ENCODE measurements at regions not wholly inside any gene's neighbourhood (a gene's known extent, or its start where the extent isn't known, plus 50 kb on each side); places are given as distances from the start of the nearest gene placed in this dataset.

DNA sequence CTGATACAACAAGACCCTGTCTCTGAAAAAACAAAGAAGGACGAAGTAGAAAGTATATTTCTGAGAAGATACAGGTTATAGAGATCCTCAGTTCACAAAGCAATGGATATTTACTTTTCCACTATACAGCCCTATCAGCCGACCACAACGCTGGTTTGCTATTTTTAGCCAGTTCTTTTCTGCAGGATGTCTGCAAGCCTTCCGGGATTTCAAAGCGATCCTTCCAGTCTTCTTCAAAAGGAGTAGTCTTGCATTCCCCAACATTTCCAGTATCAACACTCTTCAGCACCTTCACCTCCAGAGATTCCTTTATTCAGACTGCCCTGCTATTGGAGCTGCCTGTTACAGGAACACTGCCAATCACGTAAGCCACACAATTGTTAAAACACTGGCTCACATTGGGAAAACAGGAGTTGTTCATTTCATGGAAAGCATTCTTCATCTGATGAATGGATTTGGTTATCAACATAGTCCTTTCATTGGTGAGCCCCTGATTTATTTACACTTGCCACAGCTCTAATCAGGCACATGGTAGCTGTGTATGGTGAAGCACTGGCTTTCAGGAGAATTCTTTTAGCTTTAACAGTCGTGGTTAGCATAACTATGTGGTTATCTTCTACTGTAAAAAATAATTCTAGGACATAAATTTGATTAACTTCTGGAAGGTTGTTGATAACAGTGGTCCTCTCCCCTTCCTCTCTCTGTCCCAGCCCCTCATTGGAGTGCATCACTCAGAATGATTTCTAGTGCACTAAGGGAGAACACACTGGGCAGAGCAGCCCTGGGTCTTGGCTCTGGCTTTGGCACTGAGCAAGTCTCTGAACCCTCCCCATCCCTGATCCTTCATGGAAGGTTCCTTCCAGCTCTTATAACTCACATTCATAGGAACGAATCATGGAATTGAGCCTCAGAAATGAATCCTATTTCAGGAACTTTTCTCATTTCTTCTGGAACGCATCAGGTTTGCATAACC, 109.9 kb upstream of the SORBS2 start:
- ChIA-PET POLR2A (interaction anchor here (0.6 kb wide), 1 partner anchor 257 kb away, joined by 3 read pairs; no protein-coding TSS in a partner anchor), CTCF (interaction anchor here (0.8 kb wide), 1 partner anchor 13 kb away, joined by 3 read pairs; no protein-coding TSS in a partner anchor)
- no peaks in the 10 kb centered on the region for H3K36me3 ChIP-seq (replicated peaks in 1 of 2; ENCODE audit: control insufficient read depth in 1 of 2, insufficient read depth in 2 of 2, low read length in 1 of 2)
- peaks cover 0 to 8% of the 10 kb centered on the region in 2 experiments; a peak in 2 of 4 replicates for H3K4me1 ChIP-seq (ENCODE audit: control insufficient read depth in 1 of 2, insufficient read depth in 2 of 2, low read depth in 1 of 2, low read length in 1 of 2)
- H3K9me2 ChIP-seq = no peaks in the 10 kb centered on the region
- no peak overlapping the region for H3K27ac ChIP-seq (ENCODE audit: low read depth in 2 of 2, low read length in 1 of 2)
- no peaks in the 10 kb centered on the region for H3F3A ChIP-seq (replicated peaks; ENCODE audit: insufficient read depth)
- H3K4me3 ChIP-seq (ENCODE audit: low read depth in 2 of 2, low read length in 1 of 2) = no peak overlapping the region
- no peaks in the 10 kb centered on the region for H4K20me1 ChIP-seq (ENCODE audit: insufficient read depth)
- H2AFZ ChIP-seq (ENCODE audit: low read depth) = no peak overlapping the region
- no peaks in the 10 kb centered on the region for H3K27me3 ChIP-seq (ENCODE audit: insufficient read depth)
- H3K79me2 ChIP-seq (ENCODE audit: insufficient read depth) = no peaks in the 10 kb centered on the region
- H3K9me3 ChIP-seq = no peaks in the 10 kb centered on the region
- no peak overlapping the region for H3K4me2 ChIP-seq
- WGBS (ENCODE audit: low lambda C conversion rate) = 72% methylated on average over 9 of the region's 9 CpGs
- TF ChIP-seq GABPA (IDR thresholded peaks at IDR 0.05; ENCODE audit: low read depth) (no peak), YY1 (IDR thresholded peaks at IDR 0.05; ENCODE audit: low read depth) (no peak), FOSL2 (IDR thresholded peaks at IDR 0.05; ENCODE audit: borderline replicate concordance, low read depth) (no peak), CHD2 (IDR thresholded peaks at IDR 0.05; ENCODE audit: low read length, partially characterized antibody) (no peak), RCOR1 (IDR thresholded peaks at IDR 0.05; ENCODE audit: low read length) (no peak)
- TF ChIP-seq, protein P1, sequence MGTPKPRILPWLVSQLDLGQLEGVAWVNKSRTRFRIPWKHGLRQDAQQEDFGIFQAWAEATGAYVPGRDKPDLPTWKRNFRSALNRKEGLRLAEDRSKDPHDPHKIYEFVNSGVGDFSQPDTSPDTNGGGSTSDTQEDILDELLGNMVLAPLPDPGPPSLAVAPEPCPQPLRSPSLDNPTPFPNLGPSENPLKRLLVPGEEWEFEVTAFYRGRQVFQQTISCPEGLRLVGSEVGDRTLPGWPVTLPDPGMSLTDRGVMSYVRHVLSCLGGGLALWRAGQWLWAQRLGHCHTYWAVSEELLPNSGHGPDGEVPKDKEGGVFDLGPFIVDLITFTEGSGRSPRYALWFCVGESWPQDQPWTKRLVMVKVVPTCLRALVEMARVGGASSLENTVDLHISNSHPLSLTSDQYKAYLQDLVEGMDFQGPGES (IDR thresholded peaks at IDR 0.05; ENCODE audit: low read depth, low read length) = no peak
- no peak for DNase-seq
- no peak overlapping the region for H3K9ac ChIP-seq

DNA sequence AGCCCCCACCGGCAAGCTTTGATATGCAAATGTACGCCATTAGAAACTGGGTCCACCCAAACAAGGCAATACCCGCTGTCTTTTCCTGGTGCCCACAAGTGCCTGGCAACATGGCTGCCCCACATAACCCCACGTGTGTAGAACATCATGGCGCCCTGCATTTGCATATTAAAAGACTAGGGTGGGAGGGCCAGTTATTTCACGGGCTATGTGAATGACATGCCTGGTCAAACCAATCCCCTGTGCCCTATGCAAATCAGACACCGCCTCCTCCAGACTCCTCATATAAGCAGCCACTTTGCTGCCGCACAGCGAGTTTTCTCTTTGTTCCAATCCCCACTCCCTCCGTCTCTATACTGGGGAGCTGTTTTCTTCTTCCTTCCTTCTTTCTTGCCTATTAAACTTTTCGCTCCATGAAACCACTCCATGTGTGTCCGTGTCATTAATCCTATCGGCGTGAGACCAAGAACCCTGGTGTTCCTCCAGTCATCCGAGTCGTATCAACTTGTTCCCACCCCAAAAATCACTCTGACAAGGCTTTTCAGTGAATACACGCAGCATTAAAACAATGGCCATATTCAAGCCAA, 112.6 kb upstream of the SORBS2 start:
- no peaks in the 10 kb centered on the region for H4K20me1 ChIP-seq (ENCODE audit: insufficient read depth)
- ChIA-PET CTCF (interaction anchor here (0.8 kb wide), 1 partner anchor 78 kb away, joined by 3 read pairs; no protein-coding TSS in a partner anchor), POLR2A (no interaction called here)
- no peak overlapping the region for H3K4me2 ChIP-seq
- no peaks in the 10 kb centered on the region for H3F3A ChIP-seq (replicated peaks; ENCODE audit: insufficient read depth)
- TF ChIP-seq, protein P2, sequence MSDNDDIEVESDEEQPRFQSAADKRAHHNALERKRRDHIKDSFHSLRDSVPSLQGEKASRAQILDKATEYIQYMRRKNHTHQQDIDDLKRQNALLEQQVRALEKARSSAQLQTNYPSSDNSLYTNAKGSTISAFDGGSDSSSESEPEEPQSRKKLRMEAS (IDR thresholded peaks at IDR 0.05; ENCODE audit: low read depth) = no peak
- TF ChIP-seq FOXM1 (IDR thresholded peaks at IDR 0.05; ENCODE audit: low read depth) = no peak
- no peak for TF ChIP-seq NFIC (IDR thresholded peaks at IDR 0.05; ENCODE audit: borderline replicate concordance)
- TF ChIP-seq POLR2AphosphoS5 (IDR thresholded peaks at IDR 0.05; ENCODE audit: low read depth, low read length) = no peak
- no peak for TF ChIP-seq TAF1 (IDR thresholded peaks at IDR 0.05; ENCODE audit: borderline replicate concordance, low read depth, low read length)
- TF ChIP-seq RAD21 (IDR thresholded peaks at IDR 0.05; ENCODE audit: low read length) = no peak
- TF ChIP-seq EZH2phosphoT487 (IDR thresholded peaks at IDR 0.05; ENCODE audit: borderline replicate concordance, low read depth) = no peak
- no peak for TF ChIP-seq CHD2 (IDR thresholded peaks at IDR 0.05; ENCODE audit: low read length, partially characterized antibody)
- no peak for TF ChIP-seq RCOR1 (IDR thresholded peaks at IDR 0.05; ENCODE audit: low read length)
- no peak for TF ChIP-seq TEAD4 (IDR thresholded peaks at IDR 0.05; ENCODE audit: borderline replicate concordance, insufficient read depth)
- TF ChIP-seq JUND (IDR thresholded peaks at IDR 0.05) = no peak
- TF ChIP-seq YY1 (IDR thresholded peaks at IDR 0.05; ENCODE audit: low read depth) = no peak
- no peak for TF ChIP-seq ELF1 (IDR thresholded peaks at IDR 0.05)
- TF ChIP-seq, protein P1 (IDR thresholded peaks at IDR 0.05; ENCODE audit: low read depth, low read length) = no peak
- TF ChIP-seq SMC3 (IDR thresholded peaks at IDR 0.05; ENCODE audit: low read depth, low read length) = no peak
- TF ChIP-seq, protein P3, sequence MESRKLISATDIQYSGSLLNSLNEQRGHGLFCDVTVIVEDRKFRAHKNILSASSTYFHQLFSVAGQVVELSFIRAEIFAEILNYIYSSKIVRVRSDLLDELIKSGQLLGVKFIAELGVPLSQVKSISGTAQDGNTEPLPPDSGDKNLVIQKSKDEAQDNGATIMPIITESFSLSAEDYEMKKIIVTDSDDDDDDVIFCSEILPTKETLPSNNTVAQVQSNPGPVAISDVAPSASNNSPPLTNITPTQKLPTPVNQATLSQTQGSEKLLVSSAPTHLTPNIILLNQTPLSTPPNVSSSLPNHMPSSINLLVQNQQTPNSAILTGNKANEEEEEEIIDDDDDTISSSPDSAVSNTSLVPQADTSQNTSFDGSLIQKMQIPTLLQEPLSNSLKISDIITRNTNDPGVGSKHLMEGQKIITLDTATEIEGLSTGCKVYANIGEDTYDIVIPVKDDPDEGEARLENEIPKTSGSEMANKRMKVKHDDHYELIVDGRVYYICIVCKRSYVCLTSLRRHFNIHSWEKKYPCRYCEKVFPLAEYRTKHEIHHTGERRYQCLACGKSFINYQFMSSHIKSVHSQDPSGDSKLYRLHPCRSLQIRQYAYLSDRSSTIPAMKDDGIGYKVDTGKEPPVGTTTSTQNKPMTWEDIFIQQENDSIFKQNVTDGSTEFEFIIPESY (IDR thresholded peaks at IDR 0.05; ENCODE audit: borderline replicate concordance, low read depth) = no peak
- no peak for TF ChIP-seq SIN3A (IDR thresholded peaks at IDR 0.05; ENCODE audit: borderline replicate concordance, low read depth, low read length)
- TF ChIP-seq, protein P4, sequence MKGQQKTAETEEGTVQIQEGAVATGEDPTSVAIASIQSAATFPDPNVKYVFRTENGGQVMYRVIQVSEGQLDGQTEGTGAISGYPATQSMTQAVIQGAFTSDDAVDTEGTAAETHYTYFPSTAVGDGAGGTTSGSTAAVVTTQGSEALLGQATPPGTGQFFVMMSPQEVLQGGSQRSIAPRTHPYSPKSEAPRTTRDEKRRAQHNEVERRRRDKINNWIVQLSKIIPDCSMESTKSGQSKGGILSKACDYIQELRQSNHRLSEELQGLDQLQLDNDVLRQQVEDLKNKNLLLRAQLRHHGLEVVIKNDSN (IDR thresholded peaks at IDR 0.05; ENCODE audit: borderline replicate concordance, low read depth) = no peak
- H3K4me1 ChIP-seq (ENCODE audit: control insufficient read depth in 1 of 2, insufficient read depth in 2 of 2, low read depth in 1 of 2, low read length in 1 of 2) = peaks cover 0 to 8% of the 10 kb centered on the region in 2 experiments; a peak in 2 of 4 replicates
- 78% methylated on average over 17 of the region's 17 CpGs for WGBS (ENCODE audit: low lambda C conversion rate)
- H3K27me3 ChIP-seq (ENCODE audit: insufficient read depth) = no peaks in the 10 kb centered on the region
- no peak overlapping the region for H2AFZ ChIP-seq (ENCODE audit: low read depth)
- H3K36me3 ChIP-seq (replicated peaks in 1 of 2; ENCODE audit: control insufficient read depth in 1 of 2, insufficient read depth in 2 of 2, low read length in 1 of 2) = no peaks in the 10 kb centered on the region
- H3K27ac ChIP-seq (ENCODE audit: low read depth in 2 of 2, low read length in 1 of 2) = no peak overlapping the region
- H3K79me2 ChIP-seq (ENCODE audit: insufficient read depth) = no peaks in the 10 kb centered on the region
- H3K9me3 ChIP-seq = no peaks in the 10 kb centered on the region
- no peaks in the 10 kb centered on the region for H3K9me2 ChIP-seq
- no peak overlapping the region for H3K4me3 ChIP-seq (ENCODE audit: low read depth in 2 of 2, low read length in 1 of 2)
- no peak for DNase-seq
- H3K9ac ChIP-seq = no peak overlapping the region
